GM19328 (cell line): ENCODE measurements at regions not wholly inside any gene's neighbourhood (a gene's known extent, or its start where the extent isn't known, plus 50 kb on each side); places are given as distances from the start of the nearest gene placed in this dataset.

Experiments used
- ATAC-seq: cut with Tn5 transposase; IDR thresholded peaks from one replicate; pipeline ENCODE4 v1.9.1; 2021; ENCODE audit warnings: mild to moderate bottlenecking, moderate library complexity; ENCODE audit not compliant: unreplicated experiment

DNA sequence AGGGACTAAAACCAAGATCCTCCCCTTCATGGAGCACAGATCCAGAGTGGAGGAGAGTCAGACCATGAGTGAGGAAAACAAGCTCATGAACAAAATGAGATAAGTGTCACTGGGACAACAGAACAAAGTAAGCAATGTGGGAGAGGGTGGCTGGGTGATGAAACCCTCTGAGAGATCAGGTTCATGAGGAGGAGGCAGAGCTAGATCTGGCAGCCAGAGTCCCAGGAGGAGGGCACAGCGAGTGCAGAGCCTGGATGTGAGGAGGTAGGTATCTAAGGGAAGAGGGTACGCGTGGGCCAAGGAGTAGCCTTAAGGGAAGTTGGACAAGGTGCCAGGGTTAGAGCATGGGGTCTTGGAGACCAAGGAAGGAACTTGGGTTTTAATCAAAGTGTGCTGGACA, 1311.9 kb downstream of the UQCRFS1 start:
- no peak for ATAC-seq

GRCh38 chr19:27896091-27896490, 1316.9 kb downstream of the UQCRFS1 start:
- no peak for ATAC-seq

DNA sequence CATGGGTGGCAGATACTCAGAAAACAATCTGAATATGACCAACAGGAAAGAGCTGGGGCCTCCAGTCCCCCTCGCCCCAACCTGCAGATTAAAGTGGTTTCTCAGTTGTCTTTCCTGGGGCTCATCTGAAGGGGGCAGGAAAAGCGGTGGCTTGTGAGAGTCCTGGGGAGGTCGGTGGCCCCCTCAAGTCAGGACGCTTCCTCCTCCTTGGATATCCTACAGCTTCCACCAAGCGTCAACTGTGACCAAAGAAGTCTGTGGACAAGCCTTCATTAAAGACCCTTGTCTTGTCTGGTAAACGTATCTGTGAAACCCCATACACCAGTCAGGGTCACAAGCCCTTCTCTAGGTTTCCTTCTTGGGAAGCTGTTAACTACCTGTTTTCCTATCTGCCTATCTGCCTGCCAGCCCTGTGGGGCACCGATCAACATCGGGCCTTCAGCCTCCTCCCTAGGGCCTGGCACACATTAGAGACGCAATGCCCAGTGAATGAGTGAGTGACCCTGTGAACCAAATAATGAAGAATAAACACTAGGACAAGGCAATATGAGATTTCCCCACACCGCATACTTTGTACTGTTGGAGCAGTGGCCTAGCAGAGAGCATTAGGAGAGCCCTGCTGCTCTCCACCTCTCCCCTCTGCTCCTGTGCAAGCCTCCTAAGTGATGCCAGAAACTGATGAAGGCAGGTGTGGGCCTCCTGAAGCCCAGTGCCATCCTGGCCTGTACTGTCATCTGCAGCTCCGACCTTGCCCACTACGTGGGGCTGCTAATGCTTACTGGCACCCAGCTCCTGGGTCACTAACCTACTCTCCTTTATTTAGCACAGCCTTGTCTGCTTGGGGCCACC, 1317.8 kb downstream of the UQCRFS1 start:
- ATAC-seq, result no peak

DNA sequence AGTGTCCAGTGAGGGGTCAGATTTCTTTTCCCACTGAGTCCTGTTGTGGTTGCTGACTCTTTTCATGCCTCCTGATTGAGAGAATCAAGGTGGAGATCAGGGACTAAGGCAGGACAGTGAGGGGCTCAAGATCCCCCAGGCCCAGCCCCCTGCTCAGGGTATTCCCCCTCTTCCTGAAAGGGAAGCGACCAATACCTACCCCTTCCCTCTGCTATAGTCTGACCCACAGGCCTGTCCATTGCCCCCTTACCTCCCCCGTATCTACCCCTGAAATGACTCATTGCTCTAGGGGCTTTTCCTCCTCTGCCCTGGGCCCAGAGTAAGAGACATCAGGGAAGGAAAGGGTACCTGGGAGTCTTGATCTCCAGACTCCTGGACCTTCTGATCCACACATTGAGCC, 1320.5 kb downstream of the UQCRFS1 start:
- no peak for ATAC-seq

GRCh38 chr19:27891411-27891810, 1321.5 kb downstream of the UQCRFS1 start:
- ATAC-seq, result no peak

DNA sequence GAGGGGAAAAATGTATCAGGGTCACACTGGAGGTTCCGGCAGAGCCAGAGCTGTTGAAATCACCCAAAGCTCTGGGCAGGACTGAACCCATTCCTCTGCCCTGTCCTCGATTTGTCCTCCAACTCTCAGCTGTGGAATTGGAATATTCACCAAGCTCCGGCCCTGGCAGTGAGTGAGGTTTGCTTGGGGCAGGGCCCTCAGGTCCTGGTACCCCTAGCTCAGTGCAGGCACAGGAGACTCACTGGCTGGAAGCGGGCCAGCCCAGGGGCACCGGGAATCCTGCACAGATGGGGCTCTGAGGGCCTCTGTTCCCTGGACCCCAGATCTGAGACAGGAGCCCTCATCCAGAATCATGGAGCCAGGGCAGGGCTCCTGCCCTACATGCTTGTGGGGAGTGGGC, 1322.3 kb downstream of the UQCRFS1 start:
- no peak for ATAC-seq

DNA sequence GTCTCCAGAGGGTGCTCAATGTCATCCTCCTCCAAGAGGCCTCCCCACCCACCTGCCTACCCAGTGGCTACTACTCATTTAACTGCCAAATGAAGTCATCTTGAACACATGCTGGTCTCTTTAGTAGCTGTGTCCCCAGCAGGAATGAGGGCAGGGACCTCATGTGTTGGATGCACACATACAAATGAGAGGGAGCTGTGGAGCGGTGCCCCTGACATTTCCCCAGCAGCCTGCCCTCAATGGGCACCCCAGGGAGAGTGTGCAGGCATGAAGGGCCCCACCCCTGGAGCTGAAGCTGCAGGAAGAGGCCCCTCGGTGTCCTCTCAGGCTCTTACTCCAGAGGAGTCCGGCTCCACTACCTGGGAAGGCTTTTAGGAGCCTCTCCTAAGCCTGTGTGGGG, 1322.7 kb downstream of the UQCRFS1 start:
- no peak for ATAC-seq

DNA sequence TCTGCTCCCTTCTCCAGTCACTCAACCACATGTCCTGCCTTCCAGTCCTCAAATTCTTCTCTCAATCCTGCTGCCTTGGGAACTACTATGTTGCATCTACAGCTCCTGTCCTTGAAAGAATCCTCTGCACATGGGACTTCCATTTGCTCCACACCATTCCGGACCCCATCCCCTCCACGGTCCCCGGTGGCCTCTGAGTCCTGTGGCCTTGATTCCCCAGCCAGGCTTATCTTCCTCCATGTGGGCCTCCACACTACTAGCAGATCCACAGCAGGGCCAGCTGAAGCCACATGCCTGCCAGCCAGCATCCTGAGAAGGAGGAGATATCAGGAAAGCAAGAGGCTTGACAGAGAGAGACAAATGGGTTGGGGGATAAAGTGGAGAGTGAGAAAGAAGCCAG, 1323.8 kb downstream of the UQCRFS1 start:
- no peak for ATAC-seq

GRCh38 chr19:27887946-27888345, 1325.0 kb downstream of the UQCRFS1 start:
- no peak for ATAC-seq

DNA sequence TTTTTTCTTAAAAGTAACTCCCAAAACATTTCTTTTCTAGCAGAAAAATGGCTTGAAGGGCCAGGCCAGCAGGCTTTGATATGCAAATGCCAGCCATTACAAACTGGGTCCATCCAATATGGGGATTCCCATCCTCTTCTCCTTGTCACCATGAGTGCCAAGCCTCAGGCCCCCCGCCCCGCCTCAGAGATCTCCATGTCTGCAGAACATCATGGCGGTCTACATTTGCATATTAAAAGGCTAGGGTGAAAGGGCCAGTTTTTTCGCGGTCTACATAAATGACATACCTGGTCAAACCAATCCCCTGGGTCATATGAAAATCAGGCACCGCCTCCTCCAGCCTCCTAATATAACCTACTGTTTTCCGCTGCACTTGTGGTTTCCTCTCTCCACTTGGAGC, 1327.6 kb downstream of the UQCRFS1 start:
- no peak for ATAC-seq

GRCh38 chr19:27884376-27884775, 1328.6 kb downstream of the UQCRFS1 start:
- ATAC-seq, result no peak

- ATAC-seq, result no peak
Observed at GRCh38 chr19:27881213-27881612, 1331.7 kb downstream of the UQCRFS1 start.

GRCh38 chr19:27876976-27877512, 1335.9 kb downstream of the UQCRFS1 start:
- ATAC-seq, result no peak

DNA sequence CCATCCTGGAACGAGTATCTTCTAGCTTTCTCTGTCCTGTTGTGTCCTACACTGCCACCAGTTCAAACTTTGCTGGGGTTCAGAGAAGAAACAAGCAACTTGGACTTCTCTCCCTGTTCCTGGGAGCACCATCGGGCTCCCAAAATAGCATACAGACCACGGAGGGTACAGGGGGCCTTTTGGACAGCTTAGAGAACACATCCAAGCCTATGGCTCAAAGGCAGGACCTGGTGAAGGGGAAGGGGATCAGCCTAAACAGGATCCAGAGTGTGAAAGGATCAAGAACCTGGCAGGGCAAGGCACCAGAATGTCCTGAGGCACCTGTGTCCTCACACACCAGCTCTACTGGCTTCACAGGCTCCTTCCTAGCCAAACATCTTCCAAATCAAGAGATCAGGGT, 1336.5 kb downstream of the UQCRFS1 start:
- no peak for ATAC-seq

DNA sequence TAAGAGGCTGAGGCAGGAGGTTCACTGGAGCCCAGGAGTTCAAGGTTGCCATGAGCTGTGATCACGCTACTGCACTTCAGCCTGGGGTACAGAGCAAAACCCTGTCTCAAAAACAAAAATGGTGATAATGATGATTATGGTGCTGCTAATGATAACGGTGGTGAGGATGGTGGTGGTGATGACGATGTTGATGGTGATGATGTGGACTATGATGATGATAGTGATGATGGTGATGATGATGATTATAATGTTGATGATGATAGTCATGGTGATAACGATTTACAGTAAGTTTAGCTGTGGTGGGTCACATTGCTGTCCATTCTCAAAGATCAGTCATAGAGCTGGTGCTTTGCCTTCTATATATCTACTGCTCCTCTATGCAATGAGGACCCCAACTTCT, 1340.6 kb downstream of the UQCRFS1 start:
- ATAC-seq, result no peak

DNA sequence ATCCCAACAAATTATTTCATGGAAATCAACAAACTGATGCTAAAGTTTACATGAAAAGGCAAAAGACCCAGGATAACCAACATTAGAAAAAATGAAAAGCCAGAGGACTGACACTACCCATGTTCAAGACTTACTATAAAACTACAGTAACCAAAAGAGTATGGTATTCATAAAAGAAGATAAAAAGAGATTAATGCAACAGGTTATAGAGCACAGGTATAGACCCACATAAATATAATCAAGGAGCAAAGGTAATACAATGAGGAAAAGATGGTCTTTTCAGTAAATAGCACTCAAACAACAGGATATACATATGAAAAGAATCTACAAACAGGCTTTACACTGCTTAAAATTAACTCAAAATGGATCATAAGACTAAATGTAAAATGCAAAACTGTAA, 1342.7 kb downstream of the UQCRFS1 start:
- ATAC-seq, result no peak

DNA sequence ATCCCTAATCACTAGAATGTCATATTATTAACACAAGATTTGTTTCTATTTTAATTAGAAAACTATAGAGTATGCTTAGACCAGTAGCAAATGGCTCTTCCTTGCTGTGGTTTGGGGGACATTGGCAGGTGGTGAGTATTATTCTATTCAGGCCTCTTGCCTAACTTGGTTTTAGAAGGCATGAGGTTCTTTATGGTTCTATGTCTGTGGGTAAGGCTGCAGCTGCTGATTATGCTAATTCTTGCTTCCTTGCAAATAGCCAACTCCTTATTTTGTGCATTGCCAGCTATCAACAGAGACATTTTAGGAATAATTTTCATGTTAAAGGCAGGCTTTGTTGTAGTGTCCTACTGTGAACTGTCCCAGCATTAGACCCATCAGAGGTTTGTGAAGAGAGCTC, 1344.9 kb downstream of the UQCRFS1 start:
- ATAC-seq, result no peak

- no peak for ATAC-seq
Observed at GRCh38 chr19:27865927-27866777, 1346.8 kb downstream of the UQCRFS1 start.

GRCh38 chr19:27861411-27861975, 1351.5 kb downstream of the UQCRFS1 start:
- no peak for ATAC-seq

- no peak for ATAC-seq
Observed at GRCh38 chr19:27860309-27860934, 1352.5 kb downstream of the UQCRFS1 start.

GRCh38 chr19:27859689-27860088, 1353.3 kb downstream of the UQCRFS1 start:
- no peak for ATAC-seq
